ENCODE measurements at regions not wholly inside any gene's neighbourhood (a gene's known extent, or its start where the extent isn't known, plus 50 kb on each side); places are given as distances from the start of the nearest gene placed in this dataset.

DNA sequence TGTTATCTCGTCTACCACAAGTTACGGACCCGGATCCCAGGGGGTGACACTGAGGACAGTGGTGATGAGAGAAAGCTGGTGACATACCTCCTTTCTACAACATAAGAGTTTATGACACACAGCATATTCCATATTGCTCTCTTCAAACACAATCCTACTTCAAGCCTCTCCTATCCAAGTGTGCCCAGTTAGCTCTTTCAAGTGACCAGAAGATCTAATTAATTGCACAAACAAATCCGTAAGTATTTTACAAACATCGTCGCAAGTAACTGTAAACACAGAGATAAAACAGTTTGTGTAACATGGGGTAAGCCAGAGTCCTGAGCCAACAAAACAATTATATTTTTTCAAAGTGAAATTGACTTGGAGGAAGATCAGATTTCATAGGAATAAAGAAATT lies 235.0 kb downstream of the CHD9NB start:
- DNase-seq = no peak
- Histone ChIP-seq H3K36me3 (no peaks in the 10 kb centered on the region), H3K27ac (no peak overlapping the region), H3K4me3 (no peak overlapping the region), H3K9me3 (no peaks in the 10 kb centered on the region), H3K4me1 (no peaks in the 10 kb centered on the region), H3K27me3 (no peaks in the 10 kb centered on the region)
- intact Hi-C loops (cut with DNase I; ENCODE audit: low total_unique reads) = no loop called here
- TF ChIP-seq EP300 (IDR thresholded peaks at IDR 0.05) = no peak
- no peak for TF ChIP-seq POLR2A (IDR thresholded peaks at IDR 0.05)
- TF ChIP-seq, protein P1, sequence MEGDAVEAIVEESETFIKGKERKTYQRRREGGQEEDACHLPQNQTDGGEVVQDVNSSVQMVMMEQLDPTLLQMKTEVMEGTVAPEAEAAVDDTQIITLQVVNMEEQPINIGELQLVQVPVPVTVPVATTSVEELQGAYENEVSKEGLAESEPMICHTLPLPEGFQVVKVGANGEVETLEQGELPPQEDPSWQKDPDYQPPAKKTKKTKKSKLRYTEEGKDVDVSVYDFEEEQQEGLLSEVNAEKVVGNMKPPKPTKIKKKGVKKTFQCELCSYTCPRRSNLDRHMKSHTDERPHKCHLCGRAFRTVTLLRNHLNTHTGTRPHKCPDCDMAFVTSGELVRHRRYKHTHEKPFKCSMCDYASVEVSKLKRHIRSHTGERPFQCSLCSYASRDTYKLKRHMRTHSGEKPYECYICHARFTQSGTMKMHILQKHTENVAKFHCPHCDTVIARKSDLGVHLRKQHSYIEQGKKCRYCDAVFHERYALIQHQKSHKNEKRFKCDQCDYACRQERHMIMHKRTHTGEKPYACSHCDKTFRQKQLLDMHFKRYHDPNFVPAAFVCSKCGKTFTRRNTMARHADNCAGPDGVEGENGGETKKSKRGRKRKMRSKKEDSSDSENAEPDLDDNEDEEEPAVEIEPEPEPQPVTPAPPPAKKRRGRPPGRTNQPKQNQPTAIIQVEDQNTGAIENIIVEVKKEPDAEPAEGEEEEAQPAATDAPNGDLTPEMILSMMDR (IDR thresholded peaks at IDR 0.05) = no peak
- no peak for TF ChIP-seq POLR2AphosphoS5 (IDR thresholded peaks at IDR 0.05)
- WGBS, 5 donors = 39 to 49% (median 42%) methylated on average over 6 of the region's 6 CpGs

- H3K27me3 ChIP-seq = no peaks in the 10 kb centered on the region
- intact Hi-C loops (cut with DNase I; ENCODE audit: low total_unique reads) = no loop called here
- H3K9me3 ChIP-seq = no peaks in the 10 kb centered on the region
- H3K4me1 ChIP-seq = no peaks in the 10 kb centered on the region
- H3K36me3 ChIP-seq = no peaks in the 10 kb centered on the region
- no peak for TF ChIP-seq EP300 (IDR thresholded peaks at IDR 0.05)
- TF ChIP-seq, protein P1 (IDR thresholded peaks at IDR 0.05) = no peak
- no peak overlapping the region for H3K4me3 ChIP-seq
- WGBS, 5 donors = 67 to 76% (median 72%) methylated on average over 6 of the region's 6 CpGs
- no peak overlapping the region for H3K27ac ChIP-seq
- DNase-seq = no peak
These were observed 235.7 kb downstream of the CHD9NB start for GRCh38 chr16:52816993-52817392.

GRCh38 chr16:52812678-52813556 lies 239.8 kb downstream of the CHD9NB start:
- Histone ChIP-seq H3K27me3 (no peaks in the 10 kb centered on the region), H3K4me1 (no peaks in the 10 kb centered on the region), H3K36me3 (no peaks in the 10 kb centered on the region), H3K4me3 (no peak overlapping the region), H3K9me3 (peaks cover 0 to 5% (median 3%) of the 10 kb centered on the region in 4 donors), H3K27ac (no peak overlapping the region)
- WGBS, 5 donors = 66 to 84% (median 79%) methylated on average over 5 of the region's 5 CpGs
- DNase-seq = no peak
- TF ChIP-seq POLR2A (IDR thresholded peaks at IDR 0.05) = no peak
- TF ChIP-seq EP300 (IDR thresholded peaks at IDR 0.05) = no peak
- TF ChIP-seq, protein P1 (IDR thresholded peaks at IDR 0.05) = no peak
- TF ChIP-seq POLR2AphosphoS5 (IDR thresholded peaks at IDR 0.05) = no peak
- intact Hi-C loops (cut with DNase I; ENCODE audit: low total_unique reads) = no loop called here

GRCh38 chr16:52805559-52806168 lies 247.0 kb downstream of the CHD9NB start:
- no peak for DNase-seq
- Histone ChIP-seq H3K4me1 (no peaks in the 10 kb centered on the region), H3K27ac (no peak overlapping the region), H3K9me3 (peaks cover 0 to 8% (median 6%) of the 10 kb centered on the region in 4 donors), H3K36me3 (no peaks in the 10 kb centered on the region), H3K27me3 (no peaks in the 10 kb centered on the region), H3K4me3 (no peak overlapping the region)
- 76 to 86% (median 80%) methylated on average over 3 of the region's 3 CpGs for WGBS, 5 donors
- intact Hi-C loops (cut with DNase I; ENCODE audit: low total_unique reads) = no loop called here
- TF ChIP-seq, protein P1 (IDR thresholded peaks at IDR 0.05) = no peak
- TF ChIP-seq POLR2A (IDR thresholded peaks at IDR 0.05) (no peak), POLR2AphosphoS5 (IDR thresholded peaks at IDR 0.05) (no peak), EP300 (IDR thresholded peaks at IDR 0.05) (no peak)

Data from stomach (tissue), 8 donors.